ENCODE measurements at regions not wholly inside any gene's neighbourhood (a gene's known extent, or its start where the extent isn't known, plus 50 kb on each side); places are given as distances from the start of the nearest gene placed in this dataset.
"Not testable (repeated sequence)": the region's sequence is repeated elsewhere in the genome, so short reads cannot be mapped to it uniquely, and the experiment has no call there.

DNA sequence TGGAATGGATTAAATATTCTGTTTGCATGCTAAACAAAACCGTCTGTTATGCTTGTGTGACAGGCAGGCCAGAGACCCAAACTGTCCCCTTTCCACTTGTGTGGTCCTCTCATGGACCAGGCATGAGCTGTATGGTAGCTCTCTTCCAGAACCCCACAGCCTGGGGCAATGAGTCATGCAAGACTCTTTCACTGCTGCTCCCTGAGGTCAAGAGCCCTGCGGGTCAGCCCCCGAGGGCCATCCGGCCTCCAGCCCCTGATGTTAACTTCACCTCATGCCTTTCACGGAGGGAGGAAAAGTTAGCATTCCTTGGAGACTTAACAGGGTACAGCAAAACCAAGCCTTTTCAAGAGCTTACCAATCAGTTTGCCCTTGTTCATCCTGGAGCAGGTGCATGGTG lies 239.1 kb upstream of the DIO3 start:
- H3K27me3 ChIP-seq (ENCODE audit: low read depth) = no peaks in the 10 kb centered on the region
- no peaks in the 10 kb centered on the region for H3K4me1 ChIP-seq
- DNase-seq = no peak
- no peak overlapping the region for H3K27ac ChIP-seq (replicated peaks)
- H3K4me3 ChIP-seq = no peak overlapping the region
- intact Hi-C loops (cut with micrococcal nuclease) = no loop called here
- H3K36me3 ChIP-seq = no peaks in the 10 kb centered on the region
- H3K9me3 ChIP-seq (replicated peaks) = peaks cover 29% of the 10 kb centered on the region
- TF ChIP-seq, protein P1, sequence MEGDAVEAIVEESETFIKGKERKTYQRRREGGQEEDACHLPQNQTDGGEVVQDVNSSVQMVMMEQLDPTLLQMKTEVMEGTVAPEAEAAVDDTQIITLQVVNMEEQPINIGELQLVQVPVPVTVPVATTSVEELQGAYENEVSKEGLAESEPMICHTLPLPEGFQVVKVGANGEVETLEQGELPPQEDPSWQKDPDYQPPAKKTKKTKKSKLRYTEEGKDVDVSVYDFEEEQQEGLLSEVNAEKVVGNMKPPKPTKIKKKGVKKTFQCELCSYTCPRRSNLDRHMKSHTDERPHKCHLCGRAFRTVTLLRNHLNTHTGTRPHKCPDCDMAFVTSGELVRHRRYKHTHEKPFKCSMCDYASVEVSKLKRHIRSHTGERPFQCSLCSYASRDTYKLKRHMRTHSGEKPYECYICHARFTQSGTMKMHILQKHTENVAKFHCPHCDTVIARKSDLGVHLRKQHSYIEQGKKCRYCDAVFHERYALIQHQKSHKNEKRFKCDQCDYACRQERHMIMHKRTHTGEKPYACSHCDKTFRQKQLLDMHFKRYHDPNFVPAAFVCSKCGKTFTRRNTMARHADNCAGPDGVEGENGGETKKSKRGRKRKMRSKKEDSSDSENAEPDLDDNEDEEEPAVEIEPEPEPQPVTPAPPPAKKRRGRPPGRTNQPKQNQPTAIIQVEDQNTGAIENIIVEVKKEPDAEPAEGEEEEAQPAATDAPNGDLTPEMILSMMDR (IDR thresholded peaks at IDR 0.05; ENCODE audit: borderline replicate concordance) = no peak

DNA sequence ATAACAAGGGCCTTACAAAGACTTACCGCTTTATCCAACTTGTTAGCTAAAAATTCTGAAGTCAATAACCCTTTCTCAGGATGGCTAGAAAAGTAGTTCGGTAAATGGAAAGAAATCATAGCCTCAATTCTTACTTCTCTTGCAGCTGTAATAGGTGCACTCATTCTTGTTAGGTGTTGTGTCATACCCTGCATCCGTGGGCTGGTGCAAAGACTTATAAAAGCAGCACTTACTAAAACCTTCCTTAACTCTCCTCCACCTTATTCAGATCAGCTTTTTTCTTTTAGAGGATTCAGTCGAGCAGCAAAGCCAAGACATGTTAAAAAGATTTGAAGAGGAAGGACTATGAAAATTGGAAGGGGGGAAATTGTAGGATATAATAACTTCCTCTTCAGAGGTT lies 238.2 kb upstream of the DIO3 start:
- peaks cover 6% of the 10 kb centered on the region for H3K27me3 ChIP-seq (ENCODE audit: low read depth)
- H3K9me3 ChIP-seq (replicated peaks) = peaks cover 26% of the 10 kb centered on the region
- H3K4me1 ChIP-seq = no peaks in the 10 kb centered on the region
- H3K27ac ChIP-seq (replicated peaks) = no peak overlapping the region
- H3K4me3 ChIP-seq = no peak overlapping the region
- H3K36me3 ChIP-seq = no peaks in the 10 kb centered on the region
- intact Hi-C loops (cut with micrococcal nuclease) = no loop called here
- no peak for DNase-seq
- TF ChIP-seq, protein P1 (IDR thresholded peaks at IDR 0.05; ENCODE audit: borderline replicate concordance) = no peak

DNA sequence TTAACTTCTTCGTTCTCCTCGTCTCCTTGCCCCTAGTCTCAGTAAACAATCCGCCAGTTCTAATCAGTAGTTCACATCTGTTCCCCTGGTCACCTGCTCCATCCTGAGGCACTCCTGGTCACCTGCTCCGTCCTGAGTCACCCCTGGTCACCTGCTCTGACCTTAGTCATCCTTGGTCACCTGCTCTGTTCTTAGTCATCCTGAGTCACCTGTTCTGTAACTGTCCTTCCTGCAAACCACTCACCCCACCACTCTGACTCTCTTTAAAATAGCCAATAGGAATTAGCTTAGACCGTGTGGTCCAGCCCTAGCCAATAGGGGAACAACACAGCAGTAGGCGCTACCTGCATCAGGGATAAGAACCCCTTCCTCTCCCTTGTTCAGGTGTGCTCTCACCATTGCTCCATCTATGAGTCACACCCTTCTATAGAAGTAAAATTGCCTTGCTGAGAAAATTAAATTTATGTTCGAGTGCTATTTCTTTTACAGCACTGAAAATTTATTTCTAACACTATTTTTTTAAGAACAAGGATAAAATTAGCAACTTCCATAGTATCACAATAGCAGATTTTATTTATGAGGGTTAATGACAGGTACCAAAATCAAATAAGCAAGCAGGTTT lies 237.6 kb upstream of the DIO3 start:
- intact Hi-C loops (cut with micrococcal nuclease); H3K27ac ChIP-seq (replicated peaks); H3K36me3 ChIP-seq; DNase-seq; H3K27me3 ChIP-seq (ENCODE audit: low read depth); H3K4me3 ChIP-seq; H3K4me1 ChIP-seq: not testable (repeated sequence)
- peaks cover 26% of the 10 kb centered on the region for H3K9me3 ChIP-seq (replicated peaks)

DNA sequence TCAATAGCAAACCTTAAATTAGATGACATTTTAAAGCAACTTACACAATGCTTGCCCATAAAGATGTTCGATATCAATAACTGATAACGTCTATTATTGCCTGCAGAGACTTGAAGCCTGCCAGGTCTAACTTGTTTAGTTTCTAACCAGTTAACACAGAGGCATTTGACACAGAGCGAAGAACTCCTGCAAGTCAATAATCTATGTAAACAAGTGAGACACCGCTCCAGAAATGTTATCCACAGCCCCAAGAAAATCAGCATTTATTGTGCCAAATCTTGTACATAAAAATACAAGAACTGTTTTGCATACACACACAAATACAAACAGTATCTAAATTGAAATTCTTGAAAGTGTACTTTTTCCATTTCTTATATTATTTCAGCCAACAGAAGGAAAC lies 236.0 kb upstream of the DIO3 start:
- no peaks in the 10 kb centered on the region for H3K4me1 ChIP-seq
- H3K4me3 ChIP-seq = no peak overlapping the region
- TF ChIP-seq, protein P1 (IDR thresholded peaks at IDR 0.05; ENCODE audit: borderline replicate concordance) = no peak
- H3K27me3 ChIP-seq (ENCODE audit: low read depth) = peaks cover 7% of the 10 kb centered on the region
- H3K27ac ChIP-seq (replicated peaks) = no peak overlapping the region
- no peaks in the 10 kb centered on the region for H3K36me3 ChIP-seq
- intact Hi-C loops (cut with micrococcal nuclease) = no loop called here
- peaks cover 26% of the 10 kb centered on the region for H3K9me3 ChIP-seq (replicated peaks)
- DNase-seq = no peak

DNA sequence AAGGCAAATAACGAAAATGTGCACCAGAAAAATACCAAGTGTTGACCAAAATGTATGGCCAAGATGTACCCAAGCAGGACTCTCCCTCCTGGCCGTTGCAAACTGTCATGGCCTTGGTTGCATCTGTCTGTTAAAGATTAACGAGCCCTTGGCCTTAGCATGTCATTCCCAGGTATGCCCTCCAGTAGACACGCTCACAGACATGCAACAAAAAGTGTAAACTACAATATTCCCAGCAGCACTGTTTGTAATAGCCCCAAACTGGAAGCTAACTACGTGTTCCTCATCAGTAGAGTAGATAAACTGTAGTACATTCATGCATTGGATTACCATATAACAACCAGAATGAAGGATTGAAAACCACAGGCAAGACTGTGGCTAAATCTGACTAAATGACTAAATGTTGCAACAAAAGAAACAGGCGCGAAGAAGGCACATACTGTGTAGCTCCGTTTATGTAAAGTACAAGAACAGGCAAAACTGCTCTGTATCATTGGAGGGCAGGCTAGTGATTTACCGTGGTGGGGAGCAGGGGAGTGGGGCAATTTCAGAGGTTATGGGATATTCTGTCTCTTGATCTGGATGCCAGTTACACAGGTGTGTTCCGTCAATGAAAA lies 232.8 kb upstream of the DIO3 start:
- TF ChIP-seq, protein P1 (IDR thresholded peaks at IDR 0.05; ENCODE audit: borderline replicate concordance) = no peak
- intact Hi-C loops (cut with micrococcal nuclease) = no loop called here
- DNase-seq = no peak
- Histone ChIP-seq H3K27ac (replicated peaks) (no peak overlapping the region), H3K27me3 (ENCODE audit: low read depth) (peaks cover 29% of the 10 kb centered on the region), H3K4me3 (no peak overlapping the region), H3K9me3 (replicated peaks) (peaks cover 17% of the 10 kb centered on the region), H3K4me1 (no peaks in the 10 kb centered on the region), H3K36me3 (no peaks in the 10 kb centered on the region)

DNA sequence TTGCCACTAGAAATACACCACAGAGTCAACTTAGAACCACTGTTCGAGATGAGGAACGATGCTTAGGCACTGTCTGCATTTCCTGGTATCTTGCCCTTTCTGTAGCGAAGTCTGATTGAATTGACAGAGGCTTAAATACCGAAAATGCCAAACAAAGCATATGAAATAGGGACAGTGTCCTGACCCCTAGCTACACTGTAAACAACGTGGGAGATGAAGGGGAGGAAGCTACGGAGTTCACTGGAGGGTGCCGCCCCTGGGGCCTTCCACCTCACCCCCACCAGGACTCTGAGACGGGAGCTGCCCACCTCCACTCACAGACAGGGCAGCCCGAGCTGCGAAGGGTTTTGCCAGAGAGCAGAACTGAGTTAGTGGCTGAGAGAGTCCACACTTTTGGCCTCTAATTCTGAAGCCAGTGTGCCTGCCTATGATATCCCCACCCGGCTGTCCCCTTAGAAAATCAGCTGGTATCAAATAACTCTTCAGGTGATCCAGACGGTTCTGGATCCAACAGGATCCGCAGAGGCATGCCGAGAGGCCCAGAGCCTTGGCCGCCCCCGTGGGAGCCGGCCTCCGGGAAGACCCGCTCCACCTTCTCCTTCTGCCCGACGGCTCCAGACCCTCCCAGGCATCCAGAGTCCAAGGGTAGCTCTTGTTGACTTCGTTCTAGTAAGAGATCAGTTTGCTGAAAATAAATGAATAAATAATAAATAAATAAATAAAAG lies 230.7 kb upstream of the DIO3 start:
- intact Hi-C loops (cut with micrococcal nuclease) = no loop called here
- DNase-seq = no peak
- Histone ChIP-seq H3K36me3 (no peaks in the 10 kb centered on the region), H3K4me3 (no peak overlapping the region), H3K4me1 (no peaks in the 10 kb centered on the region), H3K27ac (replicated peaks) (no peak overlapping the region), H3K27me3 (ENCODE audit: low read depth) (peaks cover 47% of the 10 kb centered on the region), H3K9me3 (replicated peaks) (no peaks in the 10 kb centered on the region)
- TF ChIP-seq, protein P1 (IDR thresholded peaks at IDR 0.05; ENCODE audit: borderline replicate concordance) = no peak
